ENCODE measurements at regions not wholly inside any gene's neighbourhood (a gene's known extent, or its start where the extent isn't known, plus 50 kb on each side); places are given as distances from the start of the nearest gene placed in this dataset.

- H2AFZ ChIP-seq (ENCODE audit: low read length): no peak overlapping the region
- no peaks in the 10 kb centered on the region for H3K27me3 ChIP-seq (replicated peaks; ENCODE audit: insufficient read depth, low read length)
Observed at GRCh38 chr4:181193131-181193930, 1049.9 kb upstream of the TENM3 start.

GRCh38 chr4:181194096-181194495 lies 1049.1 kb upstream of the TENM3 start:
- DNase-seq: no peak
- Histone ChIP-seq H3K9me3 (replicated peaks; ENCODE audit: insufficient read depth, low read length) (no peaks in the 10 kb centered on the region), H3K9ac (ENCODE audit: low read length) (no peak overlapping the region), H3K27me3 (replicated peaks; ENCODE audit: insufficient read depth, low read length) (no peaks in the 10 kb centered on the region), H3K36me3 (replicated peaks; ENCODE audit: insufficient read depth, low read length) (no peaks in the 10 kb centered on the region), H3K79me2 (ENCODE audit: low read length) (no peaks in the 10 kb centered on the region), H3K27ac (ENCODE audit: low read length) (no peak overlapping the region), H3K4me3 (ENCODE audit: low read length) (no peak overlapping the region), H3F3A (ENCODE audit: insufficient read depth, low read length) (no peaks in the 10 kb centered on the region), H2AFZ (ENCODE audit: low read length) (no peak overlapping the region), H3K4me1 (ENCODE audit: low read length) (no peaks in the 10 kb centered on the region), H4K20me1 (ENCODE audit: insufficient read depth, low read length) (no peaks in the 10 kb centered on the region), H3K4me2 (ENCODE audit: low read depth, low read length) (no peak overlapping the region), H3K9me2 (replicated peaks; ENCODE audit: insufficient read depth, low read length) (no peaks in the 10 kb centered on the region)
- no peak for TF ChIP-seq CTCF (IDR thresholded peaks at IDR 0.05; ENCODE audit: low read length)
- TF ChIP-seq EZH2 (optimal IDR thresholded peaks at IDR 0.05; ENCODE audit: low read depth, low read length): no peak
- TF ChIP-seq EZH2phosphoT487 (IDR thresholded peaks at IDR 0.05; ENCODE audit: low read length): no peak

More at GRCh38 chr4:181193131-181193930, 1049.9 kb upstream of the TENM3 start:
- Histone ChIP-seq H3K9me3 (replicated peaks; ENCODE audit: insufficient read depth, low read length) (no peaks in the 10 kb centered on the region), H3K4me3 (ENCODE audit: low read length) (no peak overlapping the region), H3K79me2 (ENCODE audit: low read length) (no peaks in the 10 kb centered on the region), H3K27ac (ENCODE audit: low read length) (no peak overlapping the region), H3K9me2 (replicated peaks; ENCODE audit: insufficient read depth, low read length) (no peaks in the 10 kb centered on the region), H3K4me1 (ENCODE audit: low read length) (no peaks in the 10 kb centered on the region), H4K20me1 (ENCODE audit: insufficient read depth, low read length) (no peaks in the 10 kb centered on the region), H3K36me3 (replicated peaks; ENCODE audit: insufficient read depth, low read length) (no peaks in the 10 kb centered on the region), H3F3A (ENCODE audit: insufficient read depth, low read length) (no peaks in the 10 kb centered on the region), H3K9ac (ENCODE audit: low read length) (no peak overlapping the region), H3K4me2 (ENCODE audit: low read depth, low read length) (no peak overlapping the region)
- DNase-seq: no peak
- no peak for TF ChIP-seq CTCF (IDR thresholded peaks at IDR 0.05; ENCODE audit: low read length)
- no peak for TF ChIP-seq EZH2phosphoT487 (IDR thresholded peaks at IDR 0.05; ENCODE audit: low read length)
- TF ChIP-seq EZH2 (optimal IDR thresholded peaks at IDR 0.05; ENCODE audit: low read depth, low read length): no peak

- no peak for DNase-seq
- Histone ChIP-seq H3K9me2 (replicated peaks; ENCODE audit: insufficient read depth, low read length) (no peaks in the 10 kb centered on the region), H2AFZ (ENCODE audit: low read length) (no peak overlapping the region), H3K9me3 (replicated peaks; ENCODE audit: insufficient read depth, low read length) (no peaks in the 10 kb centered on the region), H3K9ac (ENCODE audit: low read length) (no peak overlapping the region), H3K27ac (ENCODE audit: low read length) (no peak overlapping the region), H3K4me1 (ENCODE audit: low read length) (no peaks in the 10 kb centered on the region), H3K36me3 (replicated peaks; ENCODE audit: insufficient read depth, low read length) (no peaks in the 10 kb centered on the region), H3K27me3 (replicated peaks; ENCODE audit: insufficient read depth, low read length) (no peaks in the 10 kb centered on the region), H3K4me2 (ENCODE audit: low read depth, low read length) (no peak overlapping the region), H3K79me2 (ENCODE audit: low read length) (no peaks in the 10 kb centered on the region), H3K4me3 (ENCODE audit: low read length) (no peak overlapping the region), H4K20me1 (ENCODE audit: insufficient read depth, low read length) (no peaks in the 10 kb centered on the region), H3F3A (ENCODE audit: insufficient read depth, low read length) (no peaks in the 10 kb centered on the region)
- TF ChIP-seq EZH2 (optimal IDR thresholded peaks at IDR 0.05; ENCODE audit: low read depth, low read length) (no peak), EZH2phosphoT487 (IDR thresholded peaks at IDR 0.05; ENCODE audit: low read length) (no peak), CTCF (IDR thresholded peaks at IDR 0.05; ENCODE audit: low read length) (no peak)
Observed at GRCh38 chr4:181200076-181200475, 1043.1 kb upstream of the TENM3 start.

Measured in MM.1S (cell line).